NOMO-1 (cell line): ENCODE measurements at regions not wholly inside any gene's neighbourhood (a gene's known extent, or its start where the extent isn't known, plus 50 kb on each side); places are given as distances from the start of the nearest gene placed in this dataset.

Source experiments
- DNase-seq, 2 experiments: peaks; one replicate each; lab custom pipeline; 2025; ENCODE audit not compliant: unreplicated experiment in 2 of 2; lab: John Stamatoyannopoulos, UW

DNA sequence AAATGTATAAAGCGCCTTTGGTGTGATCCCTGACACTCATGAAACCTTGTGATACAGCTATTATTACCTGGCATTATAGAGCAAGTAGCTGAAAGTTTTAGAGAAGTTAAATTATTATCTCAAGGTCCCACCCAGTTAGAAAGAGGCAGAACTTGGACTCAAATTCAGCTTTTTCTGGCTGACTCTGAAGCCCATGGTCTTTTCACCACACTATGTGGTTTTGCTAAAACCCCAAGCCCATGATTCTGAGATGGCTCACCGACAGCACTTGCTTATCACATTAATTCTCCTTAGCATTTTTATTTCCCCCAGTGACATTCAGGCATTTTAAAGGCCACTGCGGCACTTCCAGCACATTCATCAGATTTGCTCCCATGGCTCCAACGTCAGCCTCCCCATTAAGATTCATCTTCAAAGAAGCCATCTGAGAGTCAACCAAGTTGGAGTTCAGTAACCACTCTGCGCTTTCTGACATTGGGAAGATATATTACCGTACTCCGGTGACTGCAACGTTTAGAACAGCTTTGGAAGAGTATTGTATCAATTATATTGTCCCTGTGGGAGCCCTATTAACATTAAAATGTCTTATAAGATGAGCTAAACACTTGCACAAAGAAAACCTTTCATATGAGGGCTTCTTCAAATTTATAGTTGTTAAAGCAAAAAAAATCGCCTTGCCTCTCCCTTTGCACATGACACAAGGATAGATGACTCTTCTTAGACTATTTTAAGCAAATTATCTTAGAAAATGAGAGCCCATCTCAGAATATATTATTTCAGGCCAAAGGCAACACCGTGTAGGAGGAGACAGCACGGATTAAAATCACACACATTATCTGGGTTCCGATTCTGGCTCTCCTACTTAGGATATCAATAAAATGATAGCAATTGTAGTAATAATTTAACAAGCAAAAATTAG lies 638.1 kb downstream of the ACTL7B start:
- no peak for DNase-seq

DNA sequence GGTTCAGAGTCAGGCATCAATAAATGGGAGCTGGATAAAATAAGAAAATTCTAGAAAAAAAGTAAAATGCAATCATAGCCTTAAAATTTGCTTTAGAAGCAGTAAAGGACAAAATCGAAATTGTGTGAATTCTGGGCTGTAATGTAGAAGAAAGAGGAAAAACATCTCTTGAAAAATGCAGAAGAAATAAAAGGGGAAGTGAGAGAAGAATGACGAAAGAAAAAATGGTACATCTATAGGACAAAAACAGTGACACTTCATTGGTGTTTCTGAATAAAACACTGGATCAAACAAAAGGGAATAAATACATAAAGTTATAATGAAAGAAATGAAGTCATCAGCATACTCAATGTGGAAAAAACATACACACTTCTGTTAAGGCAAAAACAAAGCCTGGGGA lies 642.3 kb downstream of the ACTL7B start:
- peak; percentile 46 to 80 for DNase-seq

GRCh38 chr9:108212184-108212583 lies 643.6 kb downstream of the ACTL7B start:
- DNase-seq: no peak

DNA sequence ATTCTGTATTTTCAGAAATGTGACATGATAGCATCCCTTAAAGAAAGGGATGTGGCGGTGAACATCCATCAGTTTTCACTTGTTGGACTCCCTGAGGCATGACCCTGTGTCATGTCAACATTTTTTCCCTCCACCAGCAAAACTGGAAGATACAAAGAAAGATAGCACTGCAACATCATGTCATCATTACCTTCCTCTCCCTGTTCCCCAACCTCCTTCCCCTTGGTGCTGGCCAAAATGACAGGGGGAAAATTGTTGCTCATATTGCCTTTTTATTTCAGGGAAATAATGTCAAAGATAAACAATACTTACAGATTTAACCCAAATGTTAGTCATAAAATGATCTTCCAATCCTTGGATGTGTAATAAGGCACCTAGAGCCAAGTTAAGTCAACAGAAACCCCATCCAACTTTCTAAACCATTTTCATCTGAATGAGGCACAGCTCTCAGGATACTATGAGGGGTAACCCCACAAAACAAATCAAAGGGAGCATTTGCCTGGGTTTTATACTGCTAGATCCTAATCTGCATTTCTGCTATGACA lies 644.3 kb downstream of the ACTL7B start:
- no peak for DNase-seq

- no peak for DNase-seq
Measured at GRCh38 chr9:108209132-108209685, 646.6 kb downstream of the ACTL7B start.

GRCh38 chr9:108207561-108208165 lies 648.1 kb downstream of the ACTL7B start:
- DNase-seq: no peak

DNA sequence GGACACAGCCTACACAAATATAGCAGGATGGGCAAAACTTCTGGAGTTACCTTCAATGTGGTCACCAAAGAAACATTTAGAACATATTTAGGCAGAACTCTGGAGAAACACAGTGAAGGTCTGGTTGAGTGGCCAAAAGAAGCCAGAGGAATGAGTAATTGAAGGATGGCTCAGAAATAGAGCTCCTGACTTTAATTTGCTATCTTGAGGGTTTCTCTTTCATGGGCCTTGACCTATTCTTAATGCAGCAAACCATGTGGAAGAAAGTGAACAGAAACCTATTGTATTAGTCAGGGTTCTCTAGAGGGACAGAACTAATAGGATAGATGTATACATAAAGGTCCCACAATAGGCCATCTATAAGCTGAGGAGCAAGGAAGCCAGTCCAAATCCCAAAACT lies 650.5 kb downstream of the ACTL7B start:
- DNase-seq: no peak

GRCh38 chr9:108197899-108198298 lies 657.9 kb downstream of the ACTL7B start:
- DNase-seq: no peak

GRCh38 chr9:108197008-108197365 lies 658.8 kb downstream of the ACTL7B start:
- DNase-seq: no peak

DNA sequence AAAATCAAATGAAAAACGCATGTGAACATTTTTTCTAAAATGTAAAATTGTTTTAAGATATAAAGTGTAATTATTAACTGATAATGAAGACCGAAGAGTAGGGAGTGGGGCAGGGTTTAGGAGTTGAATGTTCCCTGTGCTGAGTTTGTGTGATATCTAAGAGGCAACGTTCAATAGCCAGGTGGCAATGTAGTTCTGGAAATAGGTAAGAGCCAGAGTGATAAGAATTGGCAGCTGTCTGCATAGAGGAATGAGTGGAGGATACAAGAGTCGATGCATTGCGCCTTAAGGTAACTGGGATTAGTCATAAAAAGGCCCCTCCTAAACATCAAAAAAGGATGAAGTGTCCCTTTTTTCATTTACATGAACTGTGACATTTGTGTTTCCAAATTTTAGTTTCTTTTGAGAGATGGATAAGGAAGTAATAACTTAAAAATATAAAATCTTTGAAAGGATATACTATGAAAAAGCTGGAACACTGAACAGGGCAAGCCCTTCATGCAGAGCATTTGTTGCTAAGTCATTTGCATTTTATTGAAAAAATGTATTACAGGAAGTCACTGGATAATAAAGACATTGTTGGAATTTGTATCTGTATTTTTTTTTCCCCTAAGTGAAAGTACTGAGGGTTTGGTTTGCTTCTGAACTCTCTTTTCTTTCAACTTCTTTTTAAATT lies 659.3 kb downstream of the ACTL7B start:
- DNase-seq: no peak

- DNase-seq: no peak
Measured at GRCh38 chr9:108194154-108194553, 661.6 kb downstream of the ACTL7B start.

DNA sequence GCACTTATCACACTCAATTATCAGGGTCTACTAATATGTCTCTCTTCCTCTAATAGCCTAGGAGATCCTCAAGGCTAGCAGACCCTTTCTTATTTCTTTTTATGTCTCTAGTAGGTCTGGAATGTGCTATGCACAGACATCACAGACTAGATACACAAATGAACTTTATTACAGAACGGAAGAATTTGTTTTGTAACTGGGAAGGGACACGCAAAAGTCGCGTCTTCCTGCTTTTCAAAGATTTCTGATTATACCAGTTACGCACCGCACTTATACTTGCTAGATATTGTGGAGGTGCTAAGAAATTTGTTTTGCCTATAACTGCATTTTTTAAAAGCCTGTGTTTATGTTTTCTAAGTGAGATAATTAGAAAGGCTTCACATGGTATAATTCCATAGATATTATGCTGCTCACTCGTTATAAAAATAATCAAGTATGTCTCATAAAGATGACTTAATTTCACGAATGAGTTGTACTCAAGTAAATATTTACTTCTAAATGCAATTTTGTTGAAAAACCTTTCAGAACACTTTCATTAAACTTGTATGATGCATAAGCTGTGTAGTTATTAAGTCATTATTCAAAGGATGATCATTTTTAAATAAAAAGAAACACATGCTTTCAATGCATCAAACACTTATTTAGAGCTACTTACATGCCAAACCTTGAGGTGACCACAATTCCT lies 662.6 kb downstream of the ACTL7B start:
- no peak for DNase-seq

GRCh38 chr9:108191065-108191464 lies 664.7 kb downstream of the ACTL7B start:
- peak; percentile 76 to 88 for DNase-seq

DNA sequence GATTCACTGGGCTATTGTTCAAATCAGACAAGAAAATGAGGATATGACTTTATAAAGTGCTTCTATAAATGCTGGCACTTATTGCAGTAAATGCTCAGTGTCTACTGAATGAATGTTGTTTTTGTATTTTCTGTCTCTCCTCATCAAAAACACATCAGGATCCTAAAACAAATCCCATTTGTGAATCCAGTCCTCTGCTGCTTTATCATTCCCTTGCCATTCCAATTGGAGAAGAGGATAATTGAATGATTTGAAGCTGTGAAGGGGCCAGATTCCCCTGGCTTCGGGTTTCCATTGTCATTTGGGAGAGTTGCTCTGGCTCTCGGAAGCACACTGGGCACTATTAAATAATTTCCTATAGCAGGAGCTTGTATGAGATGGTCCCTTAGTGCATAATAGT lies 666.8 kb downstream of the ACTL7B start:
- DNase-seq: no peak

- no peak for DNase-seq
Measured at GRCh38 chr9:108188482-108188881, 667.3 kb downstream of the ACTL7B start.

DNA sequence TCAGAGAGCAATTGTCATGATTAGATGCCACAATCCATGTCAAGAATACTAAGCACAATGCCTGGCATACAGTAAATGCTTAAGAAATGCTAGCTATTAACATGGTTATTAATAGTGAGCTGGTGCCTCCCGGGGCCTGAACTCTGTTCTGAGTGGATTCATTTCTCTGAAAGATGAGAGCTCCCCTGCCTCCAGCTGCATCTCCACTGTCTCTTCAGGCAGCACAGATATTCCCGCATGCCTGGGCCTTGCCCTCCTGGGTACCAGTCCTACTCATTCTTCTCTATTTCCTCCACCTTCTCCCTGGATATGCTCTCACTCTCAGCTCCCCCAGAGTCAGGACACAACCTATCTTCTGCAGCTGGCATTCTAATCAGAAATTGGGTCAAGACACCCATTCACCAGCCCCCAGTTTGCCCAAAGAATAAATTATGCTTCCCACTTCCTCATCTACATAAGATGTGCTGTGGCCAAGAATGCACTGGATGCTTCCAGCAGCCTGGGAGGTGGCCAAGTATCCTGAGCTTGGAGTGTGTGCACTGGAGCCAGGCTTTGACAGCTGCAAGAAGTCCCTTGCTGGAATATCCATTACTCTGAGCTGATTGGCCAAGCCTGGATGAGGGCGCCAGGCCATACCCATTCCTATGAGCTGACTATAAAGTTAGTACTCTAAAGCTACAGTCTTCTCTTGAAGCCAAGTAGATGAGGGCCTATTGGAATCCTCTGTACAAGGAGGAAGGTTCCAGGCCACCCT lies 669.0 kb downstream of the ACTL7B start:
- DNase-seq: no peak

GRCh38 chr9:108185613-108186012 lies 670.2 kb downstream of the ACTL7B start:
- no peak for DNase-seq

DNA sequence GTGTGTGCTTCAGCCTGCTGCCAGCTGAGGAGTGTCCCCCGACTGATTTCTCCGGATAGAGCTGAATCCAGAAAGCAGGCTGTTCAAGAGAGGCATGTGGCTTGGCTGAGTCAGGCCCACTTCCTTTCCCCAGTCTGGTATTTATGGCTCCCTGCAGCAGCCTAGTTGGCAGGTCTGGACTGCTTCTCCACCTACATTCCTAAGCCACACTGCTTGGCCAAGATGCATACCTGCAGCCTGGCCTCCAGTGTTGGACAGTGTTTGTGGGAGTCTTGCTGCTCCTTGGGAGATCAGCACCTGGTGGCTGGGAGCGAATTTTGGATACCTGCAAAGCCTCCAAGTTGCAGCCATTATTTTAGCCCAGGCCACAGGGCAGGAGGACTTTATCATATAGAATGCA lies 670.8 kb downstream of the ACTL7B start:
- DNase-seq: peak; percentile 15 to 44

DNA sequence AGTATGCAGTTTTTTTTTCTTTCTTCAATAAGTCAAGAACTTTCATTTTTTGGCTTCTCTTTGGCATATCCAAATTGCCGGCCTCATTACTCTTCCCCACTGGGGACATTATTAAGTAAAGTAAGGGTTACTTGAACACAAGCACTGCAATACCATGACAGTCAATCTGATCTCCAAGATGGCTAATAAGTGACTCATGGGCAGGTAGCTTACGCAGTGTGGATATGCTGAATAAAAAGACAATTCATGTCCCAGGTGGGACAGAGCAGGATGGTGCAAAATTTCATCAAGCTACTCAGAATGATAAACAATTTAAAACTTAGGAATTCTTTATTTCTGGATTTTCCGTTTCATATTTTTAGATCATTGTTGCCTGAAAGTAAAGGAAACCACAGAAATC lies 671.8 kb downstream of the ACTL7B start:
- DNase-seq: no peak

DNA sequence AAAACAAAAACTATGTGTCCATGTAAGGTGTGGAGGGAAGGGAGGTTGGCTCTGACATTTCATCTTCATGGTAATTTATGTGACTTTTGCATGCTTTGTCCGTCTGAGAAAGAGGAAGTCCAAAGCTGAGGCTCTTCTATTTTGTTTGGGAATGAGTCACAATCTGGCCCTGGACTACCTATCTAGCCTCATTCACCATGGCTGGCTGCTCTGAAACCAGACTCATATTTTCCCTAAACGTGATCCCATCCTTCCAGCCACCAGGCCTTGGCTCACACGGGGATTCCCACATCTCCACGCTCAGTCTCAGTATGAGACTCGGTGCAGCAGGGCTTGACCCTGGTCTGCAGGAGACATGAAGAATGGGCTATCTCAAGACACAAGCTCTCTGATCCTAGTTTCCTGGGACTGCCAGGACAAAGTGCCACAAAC lies 672.8 kb downstream of the ACTL7B start:
- peak; percentile 69 to 89 for DNase-seq
